Esophagus squamous epithelium (tissue), 4 donors: ENCODE measurements at regions not wholly inside any gene's neighbourhood (a gene's known extent, or its start where the extent isn't known, plus 50 kb on each side); places are given as distances from the start of the nearest gene placed in this dataset.

Source experiments
- POLR2A ChIP-seq, 4 donors: fragments of 450-650 bp; IDR thresholded peaks; one replicate each; pipeline ENCODE4 v1.6.1; 2017; ENCODE audit warnings: antibody characterized with exemption in 4 of 4, mild to moderate bottlenecking in 4 of 4, moderate library complexity in 3 of 4
- TF ChIP-seq, protein P1 (sequence below), 6 experiments: fragments of 450-650 bp in 4 of 6; fragments of 200-600 bp in 2 of 6; sonication (generic) in 2 of 6; IDR thresholded peaks; one replicate each; pipeline ENCODE4 v1.5.1; 2016 to 2019; ENCODE audit warnings: antibody characterized with exemption in 6 of 6, mild to moderate bottlenecking in 4 of 6, moderate library complexity in 4 of 6

DNA sequence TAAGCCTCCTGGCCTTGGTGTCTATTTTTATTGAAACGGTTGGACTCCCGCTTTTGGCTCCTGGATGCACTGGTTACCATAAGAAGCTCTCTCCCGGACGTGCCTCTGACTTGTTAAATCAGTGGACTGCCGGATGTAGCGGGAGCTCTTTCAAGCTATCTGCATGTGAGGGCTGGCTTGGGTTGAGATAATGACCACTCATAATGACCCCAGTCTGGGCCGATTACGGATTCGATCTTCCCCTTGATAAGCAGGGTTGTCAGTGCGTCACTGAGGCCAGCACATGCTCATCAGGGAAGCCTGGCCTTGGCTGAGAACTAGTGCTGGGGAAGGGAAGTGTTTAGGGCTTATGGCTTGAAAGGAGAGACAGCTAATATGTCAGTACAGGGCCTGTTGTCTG is 528.1 kb downstream of the CDH26 start:
- TF ChIP-seq, protein P1, sequence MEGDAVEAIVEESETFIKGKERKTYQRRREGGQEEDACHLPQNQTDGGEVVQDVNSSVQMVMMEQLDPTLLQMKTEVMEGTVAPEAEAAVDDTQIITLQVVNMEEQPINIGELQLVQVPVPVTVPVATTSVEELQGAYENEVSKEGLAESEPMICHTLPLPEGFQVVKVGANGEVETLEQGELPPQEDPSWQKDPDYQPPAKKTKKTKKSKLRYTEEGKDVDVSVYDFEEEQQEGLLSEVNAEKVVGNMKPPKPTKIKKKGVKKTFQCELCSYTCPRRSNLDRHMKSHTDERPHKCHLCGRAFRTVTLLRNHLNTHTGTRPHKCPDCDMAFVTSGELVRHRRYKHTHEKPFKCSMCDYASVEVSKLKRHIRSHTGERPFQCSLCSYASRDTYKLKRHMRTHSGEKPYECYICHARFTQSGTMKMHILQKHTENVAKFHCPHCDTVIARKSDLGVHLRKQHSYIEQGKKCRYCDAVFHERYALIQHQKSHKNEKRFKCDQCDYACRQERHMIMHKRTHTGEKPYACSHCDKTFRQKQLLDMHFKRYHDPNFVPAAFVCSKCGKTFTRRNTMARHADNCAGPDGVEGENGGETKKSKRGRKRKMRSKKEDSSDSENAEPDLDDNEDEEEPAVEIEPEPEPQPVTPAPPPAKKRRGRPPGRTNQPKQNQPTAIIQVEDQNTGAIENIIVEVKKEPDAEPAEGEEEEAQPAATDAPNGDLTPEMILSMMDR (IDR thresholded peaks at IDR 0.05), result no peak
- TF ChIP-seq POLR2A (IDR thresholded peaks at IDR 0.05), result no peak
